ENCODE measurements at regions not wholly inside any gene's neighbourhood (a gene's known extent, or its start where the extent isn't known, plus 50 kb on each side); places are given as distances from the start of the nearest gene placed in this dataset.

DNA sequence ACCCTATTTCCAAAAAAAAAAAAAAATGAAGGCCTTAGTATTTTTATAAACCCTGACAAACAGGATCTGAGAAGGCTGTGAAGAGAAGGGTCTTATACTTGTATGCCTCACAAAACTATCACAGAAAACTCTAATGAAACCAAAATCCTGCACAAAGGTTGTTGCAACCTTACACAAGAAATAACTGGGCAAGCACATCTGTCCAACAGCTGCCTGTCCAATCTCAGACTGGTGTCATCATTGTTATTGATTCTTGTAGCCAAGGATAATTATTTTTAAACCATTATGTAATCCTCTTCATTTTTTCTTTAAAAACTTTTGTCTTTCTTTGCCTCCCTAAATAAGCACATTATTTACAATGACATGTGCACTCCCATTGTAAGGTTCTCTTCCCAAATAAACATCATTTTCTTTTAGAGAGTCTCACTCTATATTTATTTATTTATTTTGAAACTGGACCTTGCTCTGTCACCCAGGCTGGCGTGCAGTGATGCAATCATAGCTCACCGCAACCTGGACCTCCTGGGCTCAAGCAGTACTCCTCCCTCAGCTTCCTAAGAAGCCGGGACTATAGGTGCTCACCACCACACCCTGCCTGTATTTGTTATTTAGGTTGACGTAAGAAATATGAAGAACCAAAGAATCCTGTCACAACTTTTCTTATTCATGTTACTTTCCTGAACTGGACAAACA is 697.1 kb downstream of the DOK5 start:
- ChIA-PET RAD21 (ENCODE audit: unreplicated experiment) (no interaction called here), POLR2A (no interaction called here), SMC1A (ENCODE audit: uncharacterized antibody, unreplicated experiment) (no interaction called here), CTCF (interaction anchor here (0.7 kb wide), 1 partner anchor 20 kb away, joined by 3 read pairs; no protein-coding TSS in a partner anchor)
- ATAC-seq (no peak), FAIRE-seq (no peak), DNase-seq (ENCODE audit: low read depth, low spot score) (no peak)
- no peak overlapping the region for H3K27ac ChIP-seq (ENCODE audit: control insufficient read depth, insufficient read depth)
- BruUV-seq (replicated peaks): no TSS peak
- H3K9me3 ChIP-seq (replicated peaks; ENCODE audit: control insufficient read depth, insufficient read depth, low read length): no peaks in the 10 kb centered on the region
- no peak for TF ChIP-seq IRF4 (IDR thresholded peaks at IDR 0.05; ENCODE audit: low read depth, low read length)
- no peak for TF ChIP-seq POLR2AphosphoS5 (IDR thresholded peaks at IDR 0.05; ENCODE audit: low read length)
- no peak for TF ChIP-seq CREB1 (IDR thresholded peaks at IDR 0.05; ENCODE audit: low read depth)
- no peak for TF ChIP-seq SIX5 (IDR thresholded peaks at IDR 0.05; ENCODE audit: low read depth, low read length, severe bottlenecking)
- no peak for TF ChIP-seq SRF (IDR thresholded peaks at IDR 0.05; ENCODE audit: low read depth in 2 of 2, low read length in 2 of 2)
- TF ChIP-seq BHLHE40 (IDR thresholded peaks at IDR 0.05; ENCODE audit: borderline replicate concordance in 1 of 2, low read depth in 2 of 2, low read length in 1 of 2): no peak
- TF ChIP-seq ZNF274 (IDR thresholded peaks at IDR 0.05; ENCODE audit: insufficient read depth, insufficient read length): no peak
- TF ChIP-seq MXI1 (IDR thresholded peaks at IDR 0.05; ENCODE audit: low read depth, low read length): no peak
- no peak for TF ChIP-seq SP1 (IDR thresholded peaks at IDR 0.05; ENCODE audit: low read depth, low read length)
- TF ChIP-seq, protein P1, sequence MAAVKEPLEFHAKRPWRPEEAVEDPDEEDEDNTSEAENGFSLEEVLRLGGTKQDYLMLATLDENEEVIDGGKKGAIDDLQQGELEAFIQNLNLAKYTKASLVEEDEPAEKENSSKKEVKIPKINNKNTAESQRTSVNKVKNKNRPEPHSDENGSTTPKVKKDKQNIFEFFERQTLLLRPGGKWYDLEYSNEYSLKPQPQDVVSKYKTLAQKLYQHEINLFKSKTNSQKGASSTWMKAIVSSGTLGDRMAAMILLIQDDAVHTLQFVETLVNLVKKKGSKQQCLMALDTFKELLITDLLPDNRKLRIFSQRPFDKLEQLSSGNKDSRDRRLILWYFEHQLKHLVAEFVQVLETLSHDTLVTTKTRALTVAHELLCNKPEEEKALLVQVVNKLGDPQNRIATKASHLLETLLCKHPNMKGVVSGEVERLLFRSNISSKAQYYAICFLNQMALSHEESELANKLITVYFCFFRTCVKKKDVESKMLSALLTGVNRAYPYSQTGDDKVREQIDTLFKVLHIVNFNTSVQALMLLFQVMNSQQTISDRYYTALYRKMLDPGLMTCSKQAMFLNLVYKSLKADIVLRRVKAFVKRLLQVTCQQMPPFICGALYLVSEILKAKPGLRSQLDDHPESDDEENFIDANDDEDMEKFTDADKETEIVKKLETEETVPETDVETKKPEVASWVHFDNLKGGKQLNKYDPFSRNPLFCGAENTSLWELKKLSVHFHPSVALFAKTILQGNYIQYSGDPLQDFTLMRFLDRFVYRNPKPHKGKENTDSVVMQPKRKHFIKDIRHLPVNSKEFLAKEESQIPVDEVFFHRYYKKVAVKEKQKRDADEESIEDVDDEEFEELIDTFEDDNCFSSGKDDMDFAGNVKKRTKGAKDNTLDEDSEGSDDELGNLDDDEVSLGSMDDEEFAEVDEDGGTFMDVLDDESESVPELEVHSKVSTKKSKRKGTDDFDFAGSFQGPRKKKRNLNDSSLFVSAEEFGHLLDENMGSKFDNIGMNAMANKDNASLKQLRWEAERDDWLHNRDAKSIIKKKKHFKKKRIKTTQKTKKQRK (IDR thresholded peaks at IDR 0.05; ENCODE audit: low read depth, low read length): no peak
- no peak for TF ChIP-seq MYB (IDR thresholded peaks at IDR 0.05; ENCODE audit: borderline replicate concordance, low read depth, low read length)
- TF ChIP-seq, protein P2, sequence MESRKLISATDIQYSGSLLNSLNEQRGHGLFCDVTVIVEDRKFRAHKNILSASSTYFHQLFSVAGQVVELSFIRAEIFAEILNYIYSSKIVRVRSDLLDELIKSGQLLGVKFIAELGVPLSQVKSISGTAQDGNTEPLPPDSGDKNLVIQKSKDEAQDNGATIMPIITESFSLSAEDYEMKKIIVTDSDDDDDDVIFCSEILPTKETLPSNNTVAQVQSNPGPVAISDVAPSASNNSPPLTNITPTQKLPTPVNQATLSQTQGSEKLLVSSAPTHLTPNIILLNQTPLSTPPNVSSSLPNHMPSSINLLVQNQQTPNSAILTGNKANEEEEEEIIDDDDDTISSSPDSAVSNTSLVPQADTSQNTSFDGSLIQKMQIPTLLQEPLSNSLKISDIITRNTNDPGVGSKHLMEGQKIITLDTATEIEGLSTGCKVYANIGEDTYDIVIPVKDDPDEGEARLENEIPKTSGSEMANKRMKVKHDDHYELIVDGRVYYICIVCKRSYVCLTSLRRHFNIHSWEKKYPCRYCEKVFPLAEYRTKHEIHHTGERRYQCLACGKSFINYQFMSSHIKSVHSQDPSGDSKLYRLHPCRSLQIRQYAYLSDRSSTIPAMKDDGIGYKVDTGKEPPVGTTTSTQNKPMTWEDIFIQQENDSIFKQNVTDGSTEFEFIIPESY (IDR thresholded peaks at IDR 0.05): no peak
- no peak for TF ChIP-seq TBL1XR1 (IDR thresholded peaks at IDR 0.05; ENCODE audit: low read depth, low read length)
- no peak for TF ChIP-seq CBX5 (IDR thresholded peaks at IDR 0.05; ENCODE audit: low read depth)
- TF ChIP-seq HDAC6 (IDR thresholded peaks at IDR 0.05; ENCODE audit: unreplicated experiment): no peak
- no peak for TF ChIP-seq ZSCAN29 (IDR thresholded peaks at IDR 0.05)
- TF ChIP-seq CBFB (IDR thresholded peaks at IDR 0.05; ENCODE audit: low read depth): no peak
- TF ChIP-seq SREBF1 (IDR thresholded peaks at IDR 0.05; ENCODE audit: low read length): no peak
- no peak for TF ChIP-seq ATF7 (IDR thresholded peaks at IDR 0.05; ENCODE audit: low read depth)
- H3K4me1 ChIP-seq (ENCODE audit: control insufficient read depth, insufficient read depth, low read length): no peaks in the 10 kb centered on the region
- H3K9ac ChIP-seq (ENCODE audit: control insufficient read depth, insufficient read depth, low read length): no peak overlapping the region
- no peak overlapping the region for H3K4me2 ChIP-seq (ENCODE audit: control insufficient read depth, insufficient read depth)
- H3K27me3 ChIP-seq (replicated peaks in 1 of 2; ENCODE audit: control insufficient read depth in 2 of 2, insufficient read depth in 2 of 2, low read length in 1 of 2): no peaks in the 10 kb centered on the region
- intact Hi-C loops (cut with micrococcal nuclease; ENCODE audit: unreplicated experiment) (no loop called here), in situ Hi-C loops (cut with MboI) (no loop called here)
- whole genome bisulfite sequencing (ENCODE audit: insufficient coverage, insufficient replicate concordance, low lambda C conversion rate, missing lambda C conversion rate): 47% methylated on average over 4 of the region's 4 CpGs
- H3K79me2 ChIP-seq (ENCODE audit: control insufficient read depth, insufficient read depth, low read length): no peaks in the 10 kb centered on the region
- H4K20me1 ChIP-seq (ENCODE audit: control insufficient read depth, insufficient read depth): no peaks in the 10 kb centered on the region
- no peak overlapping the region for H3K4me3 ChIP-seq
- H3K36me3 ChIP-seq (ENCODE audit: control insufficient read depth in 2 of 2, insufficient read depth in 2 of 2, low read length in 1 of 2): no peaks in the 10 kb centered on the region
- H2AFZ ChIP-seq (ENCODE audit: control insufficient read depth, low read depth, low read length): no peak overlapping the region

Measured in GM12878 (cell line).